ENCODE measurements at regions not wholly inside any gene's neighbourhood (a gene's known extent, or its start where the extent isn't known, plus 50 kb on each side); places are given as distances from the start of the nearest gene placed in this dataset.

DNA sequence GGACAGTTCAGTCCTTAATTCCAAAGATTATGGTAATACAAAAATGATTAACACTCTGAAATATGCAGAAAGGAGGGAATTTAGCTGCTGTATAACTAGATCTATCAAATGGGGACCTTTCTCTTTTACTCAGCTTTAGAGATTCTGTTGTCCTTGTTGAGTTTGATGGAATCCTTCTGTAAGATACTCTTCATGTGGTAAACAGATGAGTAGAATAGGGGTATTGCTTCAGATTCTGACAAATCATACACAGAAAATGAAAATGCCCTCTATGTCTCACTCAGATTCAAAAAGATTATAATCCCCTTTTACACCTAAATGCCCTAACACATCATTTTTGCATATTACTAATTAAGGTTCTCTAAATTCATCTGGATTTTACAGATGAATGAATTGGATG, 50.7 kb downstream of the ARHGAP35 start:
- no peak for DNase-seq (ENCODE audit: low spot score)

DNA sequence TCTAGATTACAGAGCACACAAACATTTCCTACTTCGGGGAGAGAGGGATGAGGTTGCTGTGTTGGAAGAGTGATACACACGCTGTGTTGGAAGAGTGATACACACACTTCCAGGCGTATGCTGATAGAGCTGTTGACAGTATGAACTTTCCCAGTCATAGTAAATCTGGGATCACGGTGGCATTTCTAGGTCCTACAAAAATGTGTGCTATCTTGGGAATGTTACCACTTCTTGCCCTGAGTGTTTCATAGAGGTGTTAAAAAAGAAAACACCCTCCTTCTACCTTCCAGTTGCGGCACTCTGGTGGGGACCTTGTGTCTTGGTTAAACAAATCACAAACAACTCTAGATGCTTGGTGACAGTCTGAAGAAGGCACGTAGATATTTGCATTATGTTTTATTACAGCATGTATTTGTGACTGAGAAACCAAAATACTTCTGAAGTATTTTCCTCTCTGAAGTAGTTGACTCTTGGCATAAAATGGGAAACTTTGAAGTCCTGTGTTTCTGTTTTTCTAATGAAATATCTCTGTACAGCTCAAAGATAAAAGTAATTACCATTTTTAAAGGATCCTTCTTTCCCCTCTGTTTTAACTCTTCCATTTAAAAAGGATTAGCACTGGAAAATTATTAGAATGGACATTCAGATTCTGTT, 52.5 kb downstream of the ARHGAP35 start:
- no peak for DNase-seq (ENCODE audit: low spot score)

DNA sequence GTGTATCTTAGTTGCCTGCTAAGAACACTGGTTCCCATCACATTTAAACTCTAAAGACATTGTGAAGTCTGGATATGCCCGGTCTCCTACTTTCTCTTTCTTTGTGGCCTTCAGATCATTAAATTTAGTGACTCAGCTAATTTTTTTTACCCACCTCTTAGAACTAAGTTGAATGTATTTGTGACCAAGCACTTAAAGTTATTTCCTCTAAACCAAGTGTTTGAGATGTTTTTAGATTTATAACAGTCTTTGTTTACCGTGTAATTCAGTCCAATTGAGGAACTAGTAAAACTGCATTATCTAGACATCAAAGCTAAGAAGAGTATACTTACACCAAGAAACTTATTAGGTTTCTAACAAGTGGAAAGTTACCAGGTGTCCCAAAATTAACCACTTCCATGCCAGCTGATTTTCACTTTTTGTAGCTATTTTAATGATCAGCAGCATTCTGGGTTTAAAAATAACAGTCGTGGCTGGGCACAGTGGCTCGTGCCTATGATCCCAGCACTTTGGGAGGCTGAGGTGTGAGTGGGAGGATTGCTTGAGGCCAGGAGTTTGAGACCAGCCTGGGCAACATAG, 53.1 kb downstream of the ARHGAP35 start:
- peak; percentile 49 for DNase-seq (ENCODE audit: low spot score)

DNA sequence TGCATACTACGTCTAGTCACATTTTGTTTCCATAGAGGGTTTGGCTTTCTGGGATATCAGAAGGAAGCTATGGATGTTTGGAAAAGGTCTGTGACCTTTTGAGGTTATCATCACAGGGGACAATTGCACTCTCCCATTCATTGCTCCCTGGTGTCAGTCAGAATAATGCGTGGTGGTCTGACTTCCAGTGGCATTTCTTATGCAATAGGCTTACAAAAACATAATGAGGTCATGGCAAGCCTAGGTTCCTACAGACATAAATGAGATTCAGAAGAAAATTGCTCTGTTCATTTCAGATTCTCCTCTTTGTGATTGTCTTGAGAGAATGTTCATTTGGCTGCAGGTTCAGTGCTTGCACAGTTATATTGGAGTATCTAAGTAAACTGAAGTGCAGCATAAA, 54.6 kb downstream of the ARHGAP35 start:
- DNase-seq (ENCODE audit: low spot score): no peak

DNA sequence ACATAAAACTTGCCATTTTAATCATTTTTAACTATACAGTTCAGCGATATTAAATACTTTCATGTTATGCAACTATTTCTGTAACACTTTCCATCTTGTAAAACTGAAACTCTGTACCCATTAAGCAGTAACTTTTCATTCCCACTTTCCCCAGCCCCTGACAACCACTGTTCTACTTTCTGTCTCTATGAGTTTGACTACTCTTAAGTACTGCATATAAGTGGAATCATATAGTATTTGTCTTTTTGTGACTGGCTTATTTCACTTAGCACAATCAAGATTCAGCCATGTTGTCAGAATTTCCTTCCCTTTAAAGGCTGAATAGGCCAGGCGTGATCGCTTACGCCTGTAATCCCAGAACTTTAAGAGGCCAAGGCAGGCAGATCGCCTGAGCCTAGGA, 56.2 kb downstream of the ARHGAP35 start:
- no peak for DNase-seq (ENCODE audit: low spot score)

DNA sequence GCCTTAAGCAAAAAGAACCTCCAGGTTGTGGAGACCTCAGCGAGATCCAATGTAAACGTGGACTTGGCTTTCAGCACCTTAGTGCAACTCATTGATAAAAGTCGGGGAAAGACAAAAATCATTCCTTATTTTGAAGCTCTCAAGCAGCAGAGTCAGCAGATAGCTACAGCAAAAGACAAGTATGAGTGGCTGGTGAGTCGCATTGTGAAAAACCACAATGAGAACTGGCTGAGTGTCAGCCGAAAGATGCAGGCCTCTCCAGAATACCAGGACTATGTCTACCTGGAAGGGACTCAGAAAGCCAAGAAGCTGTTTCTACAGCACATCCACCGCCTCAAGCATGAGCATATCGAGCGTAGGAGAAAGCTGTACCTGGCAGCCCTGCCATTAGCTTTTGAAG, 58.5 kb downstream of the ARHGAP35 start:
- no peak for DNase-seq (ENCODE audit: low spot score)

DNA sequence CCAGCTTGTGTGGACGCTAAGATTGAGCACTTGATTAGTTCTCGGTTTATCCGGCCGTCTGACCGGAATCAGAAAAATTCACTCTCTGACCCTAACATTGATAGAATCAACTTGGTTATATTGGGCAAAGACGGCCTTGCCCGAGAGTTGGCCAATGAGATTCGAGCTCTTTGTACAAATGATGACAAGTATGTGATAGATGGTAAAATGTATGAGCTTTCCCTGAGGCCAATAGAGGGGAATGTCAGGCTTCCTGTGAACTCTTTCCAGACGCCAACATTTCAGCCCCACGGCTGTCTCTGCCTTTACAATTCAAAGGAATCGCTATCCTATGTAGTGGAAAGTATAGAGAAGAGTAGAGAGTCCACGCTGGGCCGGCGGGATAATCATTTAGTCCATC, 59.6 kb downstream of the ARHGAP35 start:
- DNase-seq (ENCODE audit: low spot score): no peak

DNA sequence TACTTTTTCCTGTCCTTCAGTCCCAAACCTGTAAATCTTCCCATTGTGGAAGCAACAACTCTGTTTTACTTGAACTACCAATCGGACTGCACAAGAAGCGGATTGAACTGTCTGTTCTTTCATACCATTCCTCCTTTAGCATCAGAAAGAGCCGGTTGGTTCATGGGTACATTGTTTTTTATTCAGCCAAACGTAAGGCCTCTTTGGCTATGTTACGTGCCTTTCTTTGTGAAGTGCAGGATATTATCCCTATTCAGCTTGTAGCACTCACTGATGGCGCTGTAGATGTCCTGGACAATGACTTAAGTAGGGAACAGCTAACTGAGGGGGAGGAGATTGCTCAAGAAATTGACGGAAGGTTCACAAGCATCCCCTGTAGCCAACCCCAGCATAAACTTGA, 60.3 kb downstream of the ARHGAP35 start:
- no peak for DNase-seq (ENCODE audit: low spot score)

DNA sequence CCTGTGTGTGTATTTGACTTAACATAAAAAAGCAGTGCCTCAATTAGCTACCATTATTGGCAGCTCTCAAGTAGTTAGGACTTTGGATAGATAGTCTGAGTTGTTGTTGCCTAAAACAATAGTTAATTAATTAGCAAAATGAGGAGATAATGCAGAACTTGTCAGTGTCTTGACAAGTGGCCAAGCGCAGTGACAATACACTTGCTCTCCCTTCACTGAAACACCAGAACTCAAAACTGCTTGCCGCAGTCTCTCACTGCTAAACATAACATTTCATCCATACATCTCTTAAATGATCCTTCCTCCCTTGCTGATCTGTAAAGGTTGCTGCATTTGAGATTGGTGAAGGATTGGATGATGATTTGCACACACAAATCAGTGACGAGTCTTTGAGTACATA, 61.7 kb downstream of the ARHGAP35 start:
- no peak for DNase-seq (ENCODE audit: low spot score)

DNA sequence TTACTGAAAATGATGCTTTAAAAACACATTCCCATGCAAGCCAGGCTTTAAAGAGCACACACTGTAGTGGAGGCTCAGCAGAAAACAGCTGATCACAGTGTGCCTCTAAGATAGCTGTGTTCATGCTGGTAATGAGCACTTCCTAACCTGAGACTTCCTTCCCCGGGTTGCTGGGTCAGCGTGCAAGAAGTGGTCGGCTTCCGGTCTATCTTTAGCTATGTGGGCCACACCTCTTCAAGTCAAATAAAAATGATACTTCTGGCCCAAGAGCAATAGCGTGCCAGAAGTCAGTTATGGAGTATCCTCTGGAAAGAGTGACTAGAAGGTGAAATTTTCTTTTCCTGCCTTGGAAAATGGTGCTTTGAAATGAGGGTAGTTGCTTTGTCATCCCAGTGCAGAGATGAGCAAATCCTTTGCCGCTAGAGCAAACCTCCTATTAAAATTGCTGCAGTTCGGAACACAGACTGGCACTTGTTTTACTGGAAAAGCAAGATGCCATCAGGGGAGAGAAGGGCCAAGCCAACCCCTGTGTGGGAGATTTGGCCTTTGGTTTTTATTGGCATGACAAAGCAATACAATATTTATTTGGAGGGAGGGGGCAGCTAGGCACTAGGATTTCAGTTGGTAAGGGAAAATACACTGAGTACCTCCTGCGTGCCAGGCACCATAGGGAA, 64.2 kb downstream of the ARHGAP35 start:
- no peak for DNase-seq (ENCODE audit: low spot score)

DNA sequence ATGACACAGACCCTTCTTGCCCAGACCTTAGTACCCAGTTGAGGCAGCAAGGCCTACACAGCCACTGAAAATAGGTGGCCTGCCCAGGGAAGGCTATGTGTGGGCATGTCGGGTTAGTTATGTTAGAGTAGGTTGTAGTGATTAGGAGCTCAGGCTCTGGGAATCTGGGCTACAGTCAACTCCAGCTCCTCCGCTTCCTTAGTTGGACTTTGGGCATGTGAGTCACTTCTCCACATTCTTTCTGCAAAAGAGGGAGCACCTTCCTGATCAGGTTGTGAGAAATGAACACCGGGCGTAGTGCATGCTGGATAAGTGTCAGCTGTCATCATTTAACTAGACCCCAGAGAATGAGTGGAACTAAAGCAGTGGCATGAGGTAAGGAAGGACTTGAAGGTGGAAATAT, 64.8 kb downstream of the ARHGAP35 start:
- DNase-seq (ENCODE audit: low spot score): no peak

DNA sequence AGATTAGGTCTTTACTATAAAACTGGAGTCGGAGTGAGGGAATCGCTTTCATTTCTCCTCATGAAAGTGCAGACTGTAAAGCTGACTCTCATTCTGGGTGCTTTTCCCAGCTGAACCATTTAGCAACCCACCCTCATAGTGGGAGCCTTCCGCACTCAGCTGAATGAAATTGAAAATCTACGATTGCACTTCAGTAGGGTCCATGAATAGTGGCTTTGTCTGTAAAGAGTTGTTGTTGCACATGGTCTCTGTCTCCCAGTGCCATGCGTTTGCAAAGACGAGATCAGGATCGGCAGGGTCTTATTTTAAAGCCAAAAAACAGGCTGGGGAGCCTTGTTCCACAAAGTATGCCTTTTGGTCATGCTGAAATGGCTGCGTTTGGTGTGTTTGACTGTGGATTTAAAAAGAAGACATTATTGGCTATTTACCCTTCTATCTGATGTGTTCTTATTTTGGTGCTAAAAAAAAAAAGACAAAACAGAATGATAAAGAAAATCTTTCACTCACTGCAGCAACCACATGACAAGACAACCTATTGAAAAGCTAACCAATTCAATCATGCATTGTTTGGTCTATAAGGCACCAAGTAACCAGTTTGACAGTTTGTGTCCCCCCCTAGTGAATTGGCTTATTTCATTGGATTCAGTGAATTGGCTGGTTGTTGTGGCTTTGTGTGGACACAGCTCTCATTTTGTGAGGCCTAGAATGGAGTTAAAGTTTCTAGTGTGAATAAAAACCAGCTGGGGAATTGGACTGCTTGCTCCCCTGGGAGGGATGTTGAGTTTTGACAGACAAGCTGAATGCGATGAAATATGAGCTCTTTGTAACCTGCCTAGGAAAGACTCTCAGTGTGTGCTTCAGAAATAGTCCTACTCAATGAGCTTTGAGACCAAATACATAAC, 65.6 kb downstream of the ARHGAP35 start:
- no peak for DNase-seq (ENCODE audit: low spot score)

DNA sequence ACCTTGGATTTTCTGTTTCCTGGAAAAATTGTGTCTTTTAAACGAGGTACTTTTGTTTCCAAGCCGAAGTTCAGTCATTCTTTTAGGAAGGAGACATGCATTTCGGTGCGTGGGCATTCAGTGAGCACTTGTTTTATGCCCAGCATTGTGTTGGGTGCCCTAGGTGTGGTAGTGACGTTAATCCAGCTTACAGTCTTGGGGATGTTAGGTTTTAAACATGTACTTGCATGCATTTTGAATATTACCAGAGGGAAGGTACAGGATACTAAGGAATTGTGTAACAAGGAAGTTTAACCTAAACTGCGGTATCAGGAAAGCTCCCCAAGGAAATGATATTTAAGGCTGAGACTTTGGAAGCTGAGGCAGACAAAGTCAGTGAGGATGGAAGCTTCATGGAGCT, 66.3 kb downstream of the ARHGAP35 start:
- no peak for DNase-seq (ENCODE audit: low spot score)

DNA sequence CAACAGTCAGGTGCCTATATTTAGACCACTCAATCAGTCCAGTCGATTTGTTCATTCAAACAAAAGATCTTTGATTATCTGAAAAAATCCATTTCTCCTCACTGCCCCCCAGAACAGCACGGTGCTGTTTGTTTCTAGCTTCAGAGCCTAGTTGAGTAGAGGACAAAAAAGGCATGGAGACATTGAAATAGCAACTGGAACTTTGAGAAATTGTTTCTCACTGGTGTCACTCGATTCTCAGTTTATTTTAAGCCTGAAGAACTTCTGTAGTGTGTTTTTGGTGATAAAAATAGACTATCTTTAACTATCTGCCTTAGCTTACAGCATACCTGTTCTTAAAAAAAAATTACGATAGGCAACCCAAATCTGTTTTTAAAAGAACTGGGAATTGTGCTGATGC, 67.1 kb downstream of the ARHGAP35 start:
- DNase-seq (ENCODE audit: low spot score): no peak

DNA sequence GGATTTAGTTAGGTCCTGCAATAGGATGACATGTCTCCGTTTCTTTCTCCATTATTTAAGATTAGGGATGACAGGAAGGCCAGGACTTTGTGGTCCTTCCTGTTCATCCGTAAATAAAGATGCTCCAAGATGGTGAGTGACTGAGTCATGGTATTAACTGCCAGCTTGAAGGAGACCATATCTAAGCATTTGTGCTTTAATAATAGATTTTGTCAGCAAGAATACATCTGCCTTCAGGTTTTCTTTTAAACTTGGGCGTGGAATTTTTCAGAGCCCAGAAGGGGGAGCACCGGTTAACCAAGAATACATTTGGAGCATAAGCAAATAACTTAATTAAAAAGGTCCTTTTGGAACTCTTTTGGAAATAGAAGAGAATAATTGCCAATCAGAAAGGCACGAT, 68.2 kb downstream of the ARHGAP35 start:
- DNase-seq (ENCODE audit: low spot score): no peak

DNA sequence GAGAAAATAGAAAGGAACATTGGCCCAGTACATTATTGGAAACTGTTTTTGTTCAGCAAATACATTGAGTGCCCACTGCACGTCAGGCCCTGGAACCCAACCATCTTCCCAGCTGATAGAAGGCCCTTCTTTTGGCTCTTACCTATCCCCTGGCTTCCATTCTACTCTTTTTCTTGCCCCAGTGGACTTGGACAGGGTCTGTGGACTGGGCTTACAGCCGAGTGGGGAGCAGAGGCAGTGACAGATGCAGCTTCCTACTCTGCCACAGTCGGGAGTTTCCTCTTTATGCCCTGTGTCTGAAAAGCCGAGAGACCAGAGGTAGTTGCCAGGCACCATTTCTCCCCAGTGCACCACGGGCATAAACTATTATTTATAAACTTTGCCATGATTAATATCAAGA, 70.4 kb downstream of the ARHGAP35 start:
- no peak for DNase-seq (ENCODE audit: low spot score)

DNA sequence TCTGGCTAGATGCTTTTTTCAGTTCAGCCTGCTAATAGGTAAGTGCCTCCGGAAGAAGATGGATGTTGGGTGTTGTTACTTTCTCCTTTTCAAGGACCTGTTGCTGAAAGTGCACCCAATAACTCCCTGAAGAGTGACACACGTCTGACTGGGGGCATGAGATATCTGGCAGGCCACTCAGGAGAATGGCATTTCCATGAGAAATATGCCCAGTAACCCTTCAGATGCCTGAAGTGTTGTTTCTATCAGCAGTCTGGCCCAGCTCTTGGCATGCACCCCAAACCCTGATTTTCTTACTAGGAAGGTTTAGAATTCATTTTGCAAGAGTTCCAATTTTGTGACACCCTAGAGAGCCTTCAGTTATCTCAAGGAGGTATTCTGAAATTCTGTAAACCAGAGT, 71.5 kb downstream of the ARHGAP35 start:
- peak; percentile 32 for DNase-seq (ENCODE audit: low spot score)

DNA sequence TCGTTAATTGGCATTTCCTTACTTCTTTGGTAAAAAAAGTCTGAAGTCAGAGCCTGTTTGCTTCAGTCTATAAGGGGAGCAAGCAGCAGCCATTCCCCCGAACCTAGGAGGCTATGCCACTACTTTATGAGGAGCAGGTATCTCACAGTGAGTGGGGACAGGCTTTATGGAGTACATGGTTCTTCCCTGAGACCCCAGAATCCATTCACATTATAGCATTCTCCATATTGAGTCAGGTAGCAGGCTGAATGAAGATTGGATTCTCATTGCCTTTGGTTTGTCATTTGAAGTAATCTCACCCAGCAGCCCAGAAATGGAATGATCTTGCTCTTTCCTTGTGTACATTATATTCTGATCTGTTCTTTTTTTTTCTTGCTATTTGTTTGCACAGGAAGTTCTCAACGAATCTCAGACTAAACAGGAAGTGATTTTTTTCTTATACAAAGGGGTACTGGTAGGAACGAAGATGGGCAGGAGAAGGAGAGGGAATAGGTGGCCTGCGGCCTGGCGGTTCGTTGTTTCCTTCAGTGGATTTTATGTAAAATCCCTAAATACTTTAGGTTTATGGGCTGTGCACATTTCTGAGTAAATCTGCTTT, 74.4 kb downstream of the ARHGAP35 start:
- no peak for DNase-seq (ENCODE audit: low spot score)

DNA sequence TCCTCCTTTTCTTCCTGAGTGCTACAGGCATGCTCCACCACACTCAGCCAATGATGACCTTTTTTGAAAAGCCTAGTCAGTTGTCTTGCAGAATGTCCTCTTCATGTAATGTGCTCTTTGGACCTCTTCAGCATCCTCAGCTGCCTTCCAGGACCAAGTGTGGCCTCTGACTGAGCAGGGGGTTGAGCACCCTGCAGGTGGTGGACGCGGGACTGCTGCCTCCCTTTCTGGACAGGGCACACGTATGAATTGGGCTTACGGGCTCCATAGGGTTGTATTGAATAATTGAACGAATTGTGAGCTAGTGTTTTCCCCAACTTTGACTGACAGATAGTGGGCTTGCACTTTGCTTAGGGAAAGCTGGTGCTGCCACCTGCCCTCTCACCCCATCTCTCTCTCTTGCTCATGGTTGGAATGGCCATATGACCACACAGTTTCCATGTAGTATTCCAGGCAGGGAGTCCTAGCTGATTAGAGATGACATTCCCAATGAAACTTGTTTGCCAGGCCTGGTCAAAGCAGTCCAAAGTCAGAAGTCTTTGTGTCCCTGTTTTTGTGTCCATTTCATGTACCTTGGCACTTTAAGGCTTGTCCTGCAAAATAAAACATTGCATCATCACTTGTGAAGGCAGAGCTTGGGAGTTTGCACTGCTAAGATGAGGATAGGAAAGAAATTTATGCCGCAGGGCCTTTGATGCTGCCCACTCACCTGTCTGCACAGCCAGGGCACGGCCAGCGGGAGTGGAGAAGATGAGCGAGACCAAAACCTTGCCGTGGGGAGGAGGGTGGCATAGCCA, 76.3 kb upstream of the NPAS1 start:
- DNase-seq (ENCODE audit: low spot score): no peak

DNA sequence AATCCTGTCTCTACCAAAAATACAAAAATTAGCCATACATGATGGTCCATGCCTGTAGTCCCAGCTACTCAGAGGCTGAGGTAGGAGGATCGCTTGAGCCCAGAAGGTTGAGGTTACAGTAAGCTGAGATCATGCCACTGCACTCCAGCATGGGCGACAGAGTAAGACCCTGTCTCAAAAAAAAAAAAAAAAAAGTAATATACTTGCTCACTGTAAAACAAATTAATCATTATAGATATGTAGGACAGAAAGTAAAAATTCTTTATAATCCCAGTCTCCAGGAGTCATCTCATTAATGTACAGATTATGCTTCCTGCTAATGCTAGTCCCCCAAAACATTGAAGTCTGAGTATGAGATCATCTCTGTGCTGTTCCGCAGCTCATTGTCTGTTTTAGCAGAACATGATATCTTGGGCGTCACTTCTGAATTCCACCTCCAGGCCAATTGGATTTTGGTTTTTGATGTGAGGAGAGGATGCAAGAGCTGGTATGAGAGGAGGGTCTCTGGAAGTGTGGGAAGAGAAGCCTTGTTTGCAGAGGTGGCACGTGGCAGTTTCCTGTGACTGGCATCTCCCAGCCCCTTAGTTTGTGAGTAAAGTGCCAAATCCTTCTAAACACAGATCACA, 75.4 kb upstream of the NPAS1 start:
- no peak for DNase-seq (ENCODE audit: low spot score)
